COLO668 (cell line): ENCODE measurements at regions not wholly inside any gene's neighbourhood (a gene's known extent, or its start where the extent isn't known, plus 50 kb on each side); places are given as distances from the start of the nearest gene placed in this dataset.
"Not testable (repeated sequence)": the region's sequence is repeated elsewhere in the genome, so short reads cannot be mapped to it uniquely, and the experiment has no call there.

ENCODE experiments used
- DNase-seq: peaks from one replicate; lab custom pipeline; 2025; ENCODE audit not compliant: unreplicated experiment; lab: John Stamatoyannopoulos, UW

DNA sequence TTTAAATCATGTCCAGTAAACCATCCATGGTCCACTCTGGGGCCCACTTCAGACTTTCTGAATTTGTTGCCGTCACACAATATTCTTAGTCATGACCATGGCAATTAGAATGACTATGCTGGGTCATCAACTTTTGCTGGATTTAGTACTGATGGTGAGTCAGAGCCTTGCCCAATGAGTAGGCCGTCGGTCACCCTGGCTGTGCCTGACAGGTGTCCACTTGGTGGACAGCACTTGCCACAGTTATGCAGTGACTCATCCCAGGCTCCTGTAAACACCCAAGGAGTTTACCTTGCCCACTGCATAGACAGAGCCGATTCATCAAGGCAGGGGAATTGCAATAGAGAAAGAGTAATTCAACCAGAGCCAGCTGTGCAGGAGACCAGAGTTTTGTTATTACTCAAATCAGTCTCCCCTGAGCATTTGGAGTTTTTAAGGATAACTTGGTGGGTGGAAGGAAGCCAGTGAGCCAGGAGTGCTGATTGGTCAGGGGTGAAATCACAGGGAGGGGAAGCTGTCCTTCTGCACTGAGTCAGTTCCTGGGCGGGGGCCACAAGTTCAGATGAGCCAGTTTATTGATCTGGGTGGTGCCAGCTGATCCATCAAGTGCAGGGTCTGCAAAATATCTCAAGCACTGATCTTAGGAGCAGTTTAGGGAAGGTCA is 333.8 kb downstream of the PTPRU start:
- DNase-seq: peak; percentile 40

DNA sequence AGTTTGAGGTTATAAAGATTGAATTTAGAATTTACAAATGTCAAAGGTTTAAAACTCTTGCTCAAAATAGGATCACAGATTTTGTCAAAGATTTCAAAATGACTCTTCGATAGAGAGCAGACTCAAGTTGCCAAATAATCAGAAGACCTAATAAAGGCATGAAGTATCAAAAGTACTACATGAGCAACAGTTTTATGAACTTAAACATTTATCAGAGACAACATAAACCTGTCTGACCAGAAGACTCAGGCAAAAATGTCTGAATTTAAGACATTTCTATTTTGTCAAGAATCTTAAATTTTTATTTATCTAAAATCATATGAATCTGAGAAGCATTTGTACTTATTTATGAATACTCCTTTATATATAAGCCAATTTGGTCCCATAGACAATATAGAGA is 330.9 kb downstream of the PTPRU start:
- no peak for DNase-seq

DNA sequence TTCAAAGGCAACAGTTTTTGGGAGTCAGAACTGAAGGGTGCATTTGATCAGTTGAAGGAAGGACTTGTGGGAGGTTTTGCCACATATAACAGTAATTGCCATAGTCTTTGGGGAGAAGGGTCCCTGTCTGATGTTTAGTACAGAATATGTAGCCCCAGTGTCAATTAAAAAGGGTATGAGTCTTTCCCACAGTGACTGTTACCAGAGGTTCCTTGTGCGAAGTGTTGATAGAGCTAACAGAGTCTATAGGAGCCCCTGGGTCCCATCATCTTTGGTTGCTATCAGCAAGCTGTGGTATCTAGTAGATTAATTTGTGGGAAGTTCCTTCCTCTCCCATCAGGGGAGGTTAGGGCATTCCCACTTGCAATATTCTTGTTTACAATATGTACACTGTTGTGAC is 329.2 kb downstream of the PTPRU start:
- no peak for DNase-seq

DNA sequence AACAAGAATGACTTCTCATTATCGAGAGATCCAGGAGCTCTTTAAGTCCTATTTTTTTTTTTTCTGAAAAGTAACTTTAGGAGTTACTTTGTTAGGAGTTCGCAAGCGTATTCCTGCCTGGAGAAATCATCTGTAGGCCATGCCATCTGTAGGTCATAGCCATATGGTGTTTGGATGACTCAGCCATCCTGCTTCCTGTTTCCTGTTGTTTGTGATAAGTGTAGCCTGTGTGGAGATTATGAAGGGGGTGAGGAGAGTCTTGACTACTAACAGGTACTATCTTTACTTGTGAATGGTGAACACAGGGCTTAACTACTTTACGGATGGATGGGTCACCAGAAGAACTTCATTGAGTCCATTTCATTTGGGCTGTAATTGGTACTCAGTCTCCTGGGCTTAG is 327.2 kb downstream of the PTPRU start:
- no peak for DNase-seq

DNA sequence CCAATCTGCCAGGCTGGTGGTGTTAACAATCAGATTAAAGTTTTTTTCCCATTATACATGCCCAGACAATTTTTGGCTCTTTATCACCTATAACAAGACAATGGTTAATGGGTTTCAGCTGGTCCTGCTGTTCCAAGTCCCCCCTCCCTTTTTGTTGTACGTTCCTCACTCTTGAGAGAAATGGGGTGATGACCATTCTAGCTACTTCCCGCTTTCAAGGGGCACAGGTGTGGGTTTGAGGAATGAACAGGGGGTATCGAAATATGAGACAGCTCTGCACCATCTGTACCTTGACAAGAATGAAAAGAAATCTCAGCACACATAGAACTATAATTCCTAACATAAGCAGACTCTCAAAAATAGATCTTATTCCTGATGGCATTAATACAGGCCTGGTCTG is 326.8 kb downstream of the PTPRU start:
- DNase-seq: no peak

DNA sequence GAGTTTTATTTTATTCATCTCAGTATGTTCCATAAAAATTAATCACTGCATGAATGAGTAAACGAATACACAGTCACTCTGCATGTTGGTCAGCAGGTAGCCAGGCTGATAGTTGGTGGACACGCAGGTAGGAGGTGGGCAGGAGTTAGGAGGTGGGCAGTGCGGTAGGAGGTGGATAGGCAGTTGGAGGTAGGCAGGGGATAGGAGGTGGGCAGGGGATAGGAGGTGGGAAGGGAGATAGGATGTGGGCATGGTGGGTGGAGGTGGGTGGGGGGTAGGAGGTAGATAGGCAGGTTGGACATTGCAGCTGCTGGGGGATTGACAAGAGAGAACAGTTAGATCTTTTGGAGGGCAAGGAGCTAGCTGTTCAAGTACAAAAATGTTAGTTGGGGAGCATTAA is 322.7 kb downstream of the PTPRU start:
- DNase-seq: no peak

DNA sequence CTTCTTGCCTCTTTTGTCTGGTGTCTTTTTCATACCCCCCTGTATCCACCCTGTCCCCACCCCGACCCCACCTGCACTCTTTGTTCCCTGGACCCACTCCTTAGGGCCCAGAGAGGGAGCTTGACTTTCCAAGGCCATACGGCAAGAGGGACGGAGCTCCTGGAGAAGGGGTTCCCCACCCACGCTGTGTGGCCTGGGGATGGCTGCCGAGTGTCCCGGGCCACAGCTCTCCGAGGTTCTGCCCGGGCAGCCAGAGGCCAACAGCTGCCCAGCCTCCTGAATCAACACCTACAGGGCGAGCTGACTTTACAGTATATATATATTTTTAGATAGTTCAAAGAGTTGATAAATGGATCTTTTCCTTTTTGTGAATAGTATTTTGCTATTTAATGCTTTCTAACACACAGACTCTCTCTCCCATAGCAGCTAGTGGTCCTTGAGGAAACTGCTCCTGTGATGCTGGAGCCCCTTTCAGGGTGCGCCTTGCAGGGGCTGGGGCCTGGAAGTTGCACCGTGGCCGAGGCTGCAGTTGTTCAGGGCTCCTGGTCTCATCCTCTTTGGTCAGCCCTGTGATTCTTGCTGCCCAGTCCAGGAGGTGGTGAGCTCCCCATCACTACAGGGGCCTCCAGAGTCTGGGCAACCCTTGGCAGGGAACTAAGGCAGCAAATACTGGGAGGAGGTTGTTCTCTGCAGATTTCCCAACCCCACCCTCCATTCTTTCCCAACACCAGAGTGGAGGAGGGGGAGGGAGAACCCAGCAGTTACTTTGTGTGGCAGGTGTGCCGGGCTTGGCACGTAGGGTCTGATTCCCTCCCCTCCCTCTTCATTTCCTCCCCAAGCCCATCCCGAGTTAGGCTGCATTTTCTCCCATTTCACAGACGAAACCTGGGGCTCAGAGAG is 321.6 kb downstream of the PTPRU start:
- DNase-seq: no peak

DNA sequence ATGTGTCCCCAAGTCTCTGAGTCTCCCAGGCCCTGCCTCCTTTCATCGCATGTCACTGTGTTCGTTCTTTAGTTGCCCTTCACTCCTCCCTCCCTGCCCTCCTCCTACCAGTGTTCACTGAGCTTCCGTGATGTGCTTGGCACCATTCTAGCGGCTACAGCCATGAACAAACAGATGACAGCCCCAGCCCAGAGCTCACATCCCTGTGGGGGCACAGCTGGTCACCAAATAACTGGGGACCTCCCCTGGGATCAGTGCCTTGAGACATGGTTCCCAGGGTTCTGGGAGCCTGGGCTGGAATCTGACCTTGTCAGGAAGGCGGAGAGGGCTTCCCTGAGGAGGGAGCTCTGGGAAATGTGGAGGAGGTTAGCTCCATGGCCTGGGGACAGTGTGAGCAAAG is 320.7 kb downstream of the PTPRU start:
- DNase-seq: no peak

DNA sequence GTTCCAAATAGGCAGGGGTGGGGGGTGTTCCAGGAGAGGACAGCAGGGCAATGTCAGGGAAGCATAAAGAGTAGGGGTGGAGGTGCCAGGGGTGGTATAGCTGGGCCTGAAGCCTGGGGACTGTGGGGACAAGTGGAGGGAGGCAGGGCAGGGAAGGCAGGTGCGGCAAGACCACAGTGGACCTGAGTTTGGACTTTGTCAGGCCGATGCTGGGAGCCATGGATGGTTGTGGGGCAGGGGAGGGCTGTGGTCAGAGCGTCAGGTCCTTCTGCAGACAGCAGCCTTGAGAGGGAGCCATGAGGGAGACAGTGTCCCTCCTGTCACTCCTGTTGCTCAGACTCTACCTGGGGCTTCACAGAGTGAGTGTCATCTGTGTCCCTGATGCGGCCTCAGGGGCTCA is 320.3 kb downstream of the PTPRU start:
- no peak for DNase-seq

DNA sequence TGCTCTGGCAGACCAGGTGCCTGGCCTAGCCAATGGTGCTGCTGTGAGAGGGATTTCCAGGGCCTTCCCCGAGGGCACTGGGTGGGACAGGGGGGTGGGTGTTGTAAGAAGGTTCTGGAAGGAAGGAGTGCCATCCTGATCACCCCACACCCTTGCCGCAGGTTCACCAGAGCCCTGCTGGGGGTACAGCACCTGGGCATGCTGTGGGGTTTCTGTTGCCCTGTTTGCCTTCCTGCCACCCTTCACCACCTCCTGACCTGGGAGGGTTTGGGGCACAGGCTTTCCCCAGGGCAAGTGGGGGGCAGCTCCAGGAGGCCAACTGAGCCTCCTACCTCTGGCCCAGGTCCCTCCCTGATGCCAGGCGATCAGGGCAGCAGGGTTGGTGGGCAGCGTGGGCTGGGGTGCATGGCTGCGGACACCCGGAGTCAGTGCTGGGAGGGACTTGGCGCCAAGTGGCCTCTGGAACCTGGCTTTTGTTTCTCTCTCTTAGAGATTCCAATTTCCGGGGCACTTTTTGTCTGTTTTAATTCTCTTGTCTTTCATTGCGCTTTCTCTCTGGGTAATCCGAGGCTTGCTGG is 318.8 kb downstream of the PTPRU start:
- no peak for DNase-seq

DNA sequence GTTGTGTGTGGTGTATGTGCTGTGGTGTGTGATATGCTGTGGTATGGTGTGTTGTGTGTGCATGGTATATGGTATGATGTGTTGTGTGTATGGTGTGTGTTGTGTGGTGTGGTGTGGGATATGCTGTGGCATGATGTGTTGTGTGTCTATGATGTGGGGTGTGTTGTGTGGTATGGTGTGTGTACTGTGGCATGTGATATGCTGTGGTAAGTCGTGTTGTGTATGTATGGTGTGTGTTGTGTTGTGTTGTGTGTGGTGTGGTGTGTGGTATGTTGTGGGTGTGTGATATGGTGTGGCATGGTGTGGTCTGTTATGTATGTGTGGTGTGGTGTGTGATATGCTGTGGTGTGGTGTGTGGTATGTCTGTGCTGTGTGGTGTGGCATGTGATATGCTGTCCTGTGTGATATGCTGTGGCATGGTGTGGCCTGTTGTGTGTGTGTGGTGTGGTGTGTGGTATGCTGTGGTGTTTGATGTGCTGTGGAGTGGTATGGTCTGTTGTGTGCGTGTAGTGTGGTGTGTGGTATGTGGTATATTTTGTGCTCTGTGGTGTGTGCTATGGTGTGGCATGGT is 318.0 kb downstream of the PTPRU start:
- DNase-seq: no peak

DNA sequence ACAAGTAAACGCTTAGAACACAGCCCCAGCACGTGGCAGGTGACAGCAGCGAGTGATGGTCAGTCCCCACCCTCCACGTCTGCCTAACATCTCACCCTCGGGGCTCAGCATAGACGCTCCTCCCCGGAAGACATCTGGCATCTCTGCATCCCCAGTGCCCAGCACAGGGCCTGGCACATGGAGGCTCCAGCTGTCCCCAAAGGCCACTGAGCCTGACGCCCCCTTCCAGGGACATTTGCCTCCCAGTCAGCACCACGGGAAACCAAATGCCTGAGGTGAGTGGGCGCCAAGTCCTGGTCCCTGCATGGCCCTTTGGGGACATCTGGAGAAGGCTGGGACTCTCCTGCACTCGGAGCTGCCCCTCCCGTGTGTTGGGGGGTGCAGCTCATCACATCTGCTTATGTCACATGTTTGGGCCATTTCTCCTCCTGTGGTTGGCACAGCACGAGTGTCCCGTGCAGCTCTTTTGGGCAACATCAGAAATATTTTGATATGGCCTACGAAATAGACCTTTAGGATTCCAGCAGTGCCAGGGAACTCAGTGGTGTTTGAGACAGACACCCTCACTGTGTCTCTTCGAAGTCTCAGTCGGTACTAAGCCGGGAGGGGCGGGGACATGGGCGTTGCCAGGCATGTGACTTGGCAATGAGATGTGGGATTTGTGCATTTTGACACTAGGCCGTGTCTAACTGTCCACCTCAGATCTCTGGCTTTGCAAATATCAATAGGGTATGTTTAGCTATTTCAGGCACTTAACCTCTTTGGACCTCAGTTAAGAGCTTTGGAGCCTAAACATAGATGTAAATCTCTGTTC is 315.0 kb downstream of the PTPRU start:
- no peak for DNase-seq

DNA sequence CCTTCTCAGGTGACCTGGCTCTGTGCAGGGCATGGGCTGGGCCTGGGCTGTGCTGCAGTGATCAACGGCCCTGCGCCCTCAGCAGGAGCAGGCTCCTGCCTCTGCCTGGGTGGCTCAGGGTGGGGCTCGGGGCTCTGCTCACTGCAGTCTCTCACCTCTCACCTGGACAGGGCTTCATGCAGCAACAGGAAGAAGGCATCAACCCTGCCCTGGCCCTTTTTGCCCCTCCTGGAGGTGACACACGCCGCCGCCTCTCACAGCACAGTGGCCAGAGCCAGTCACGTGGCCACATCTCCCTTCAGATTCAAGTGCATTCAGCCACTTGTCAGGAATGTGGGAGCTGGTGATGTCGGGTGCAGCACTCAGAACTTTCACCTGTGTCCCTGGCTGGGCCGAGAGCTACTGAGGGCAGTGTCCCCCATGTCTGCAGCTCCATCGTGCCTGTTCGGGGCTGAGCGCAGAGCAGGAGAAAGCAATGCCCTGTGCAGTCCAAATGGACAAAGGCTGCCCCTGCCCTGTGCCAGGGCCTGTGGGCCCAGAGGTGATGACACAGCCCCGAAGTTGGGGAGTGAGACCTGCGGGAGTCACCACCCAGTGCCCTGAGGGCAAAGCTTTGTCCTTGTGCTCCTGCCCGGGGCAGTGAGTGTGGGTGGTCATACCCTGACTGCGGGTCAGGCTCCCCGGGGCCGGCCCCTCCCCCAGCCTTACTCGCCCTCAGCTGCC is 314.0 kb downstream of the PTPRU start:
- DNase-seq: peak; percentile 32

DNA sequence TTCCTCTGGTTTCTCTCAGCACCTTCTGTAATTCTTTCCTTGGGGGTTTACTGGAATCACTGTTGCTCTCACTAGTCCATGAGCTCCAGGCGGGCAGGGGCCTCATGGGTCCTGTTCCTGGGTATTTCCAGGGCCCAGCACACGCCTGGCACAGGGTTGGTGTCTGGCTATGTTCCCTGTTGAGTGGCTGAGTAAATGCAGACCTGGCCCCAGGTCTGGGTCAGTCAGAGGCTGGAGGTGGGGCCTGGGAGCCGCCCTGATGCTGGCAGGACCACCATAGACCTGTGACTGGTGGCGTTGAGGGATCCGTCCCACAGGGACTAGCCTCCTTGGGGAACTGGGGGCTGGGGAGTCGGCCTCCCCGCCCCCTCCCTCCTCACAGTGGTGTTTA is 313.4 kb downstream of the PTPRU start:
- DNase-seq: not testable (repeated sequence)

DNA sequence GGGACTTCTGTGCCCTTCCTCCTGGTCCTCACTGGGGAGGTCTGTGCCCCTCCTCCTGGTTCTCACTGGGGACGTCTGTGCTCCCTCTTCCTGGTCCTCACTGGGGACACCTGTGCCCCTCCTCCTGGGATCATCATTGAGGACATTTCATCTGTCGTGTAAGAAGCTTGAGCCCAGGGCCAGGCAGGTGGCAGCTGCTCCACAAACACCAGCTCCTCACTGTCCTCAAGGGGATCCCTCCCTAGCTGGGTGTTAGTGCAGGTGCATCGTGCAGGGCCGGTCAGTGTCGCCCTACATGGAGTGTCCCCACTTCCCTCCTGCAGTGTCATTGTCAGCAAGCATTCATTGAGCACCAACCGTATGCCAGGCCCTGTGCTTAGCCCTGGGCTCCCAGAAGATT is 312.7 kb downstream of the PTPRU start:
- peak; percentile 57 for DNase-seq

DNA sequence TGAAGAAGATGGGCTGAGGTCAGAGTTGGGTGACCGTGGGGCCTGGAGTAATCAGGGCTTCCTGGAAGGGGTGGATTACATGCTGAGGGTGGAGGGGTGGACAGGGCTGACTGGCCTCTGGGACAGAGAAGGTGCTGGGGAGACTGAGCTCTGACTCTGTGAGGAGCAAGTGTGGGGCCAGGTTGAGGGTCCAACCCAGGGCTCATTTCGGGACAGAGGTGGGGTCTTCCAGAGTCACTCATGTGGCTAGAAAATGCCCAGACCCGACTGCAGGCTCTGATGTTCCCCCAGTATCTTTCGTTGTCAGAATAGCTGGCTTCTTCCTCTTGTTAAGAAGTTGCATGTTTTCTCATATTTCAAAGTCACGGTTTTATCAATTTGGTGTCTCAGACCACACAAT is 311.8 kb downstream of the PTPRU start:
- no peak for DNase-seq

DNA sequence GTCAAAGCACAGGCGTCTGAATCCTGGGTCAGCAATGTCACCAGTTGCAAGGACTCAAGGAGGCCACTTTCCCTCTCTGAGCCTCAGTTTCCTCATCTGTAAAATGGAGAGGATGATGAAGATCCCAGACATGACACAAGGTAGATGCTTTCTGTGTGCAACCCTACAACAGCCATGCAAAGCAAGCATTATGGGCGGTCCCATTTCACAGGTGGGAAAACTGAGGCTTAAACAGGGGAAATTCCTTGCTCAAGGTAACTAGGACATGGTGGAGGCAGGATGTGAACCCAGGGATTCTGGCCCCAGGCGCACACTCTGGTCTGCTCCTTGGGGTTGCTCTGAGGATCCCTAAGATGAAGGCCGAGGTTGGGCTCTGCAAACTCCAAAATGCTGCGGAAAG is 311.0 kb downstream of the PTPRU start:
- DNase-seq: no peak

DNA sequence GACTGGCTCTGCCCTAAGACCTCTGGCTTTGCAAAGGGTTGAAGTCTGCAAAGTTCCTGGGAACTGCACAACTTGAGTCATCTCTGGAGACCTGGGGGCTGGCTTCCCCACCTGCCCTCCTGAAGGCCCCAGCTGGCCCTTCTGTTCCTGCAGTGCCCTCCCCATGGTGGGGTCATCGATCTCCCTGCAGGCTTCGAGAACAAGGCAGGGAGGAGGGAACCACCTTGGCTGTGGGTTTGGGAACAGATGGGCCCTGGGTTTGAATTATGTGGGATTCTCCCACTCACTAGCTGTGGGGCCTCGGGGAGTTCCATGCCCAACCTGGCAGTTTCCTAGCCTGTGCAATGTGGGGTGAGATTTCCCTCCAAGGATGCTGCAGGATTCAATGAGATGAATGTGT is 310.2 kb downstream of the PTPRU start:
- DNase-seq: no peak

DNA sequence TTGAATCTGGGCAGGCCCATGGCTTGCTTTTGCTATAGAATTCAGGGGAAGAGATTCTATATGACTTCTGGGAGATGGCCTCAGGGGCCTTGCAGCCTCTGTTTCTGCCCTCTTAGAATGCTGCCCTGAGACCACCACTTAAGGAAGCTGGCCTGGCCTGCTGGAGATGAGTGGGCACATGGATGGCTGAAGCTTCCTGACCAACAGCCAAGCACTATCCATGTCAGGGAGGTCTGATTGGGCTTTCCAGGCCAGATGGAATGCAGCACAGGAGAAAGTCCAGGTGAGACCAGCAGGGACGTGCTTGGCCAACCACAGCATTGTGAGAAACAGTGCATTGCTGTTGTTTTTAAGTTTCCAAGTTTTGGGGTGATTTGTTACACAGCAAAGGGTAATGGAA is 308.1 kb downstream of the PTPRU start:
- DNase-seq: no peak

DNA sequence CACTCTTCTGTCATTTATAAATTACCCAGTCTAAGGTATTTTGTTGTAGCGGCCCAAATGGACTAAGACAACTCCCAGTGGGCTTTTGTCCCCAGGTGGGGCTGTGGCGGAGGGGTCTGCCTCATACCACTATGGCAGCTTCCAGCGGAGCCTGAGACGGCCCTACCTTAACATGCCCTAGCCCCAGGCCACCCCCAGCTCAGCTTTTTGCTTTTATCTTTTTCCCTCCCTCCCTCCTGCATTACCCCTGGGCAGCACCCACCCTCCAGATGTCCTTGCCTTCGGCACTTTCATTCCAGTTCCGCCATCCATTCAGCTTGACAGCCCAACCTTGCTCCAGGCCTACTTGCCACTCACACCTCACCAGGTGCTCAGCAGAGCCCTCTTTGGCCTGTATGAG is 307.3 kb downstream of the PTPRU start:
- no peak for DNase-seq
